HepG2 (cell line): ENCODE measurements at regions not wholly inside any gene's neighbourhood (a gene's known extent, or its start where the extent isn't known, plus 50 kb on each side); places are given as distances from the start of the nearest gene placed in this dataset.

Experiments used
- FOXA3 ChIP-seq: IDR thresholded peaks from 2 replicates; pipeline ENCODE4 v1.6.1; 2016; ENCODE audit warnings: missing genetic modification reagents, missing compliant biosample characterization
- SMARCC2 ChIP-seq: fragments of 450-650 bp; IDR thresholded peaks from 2 replicates; pipeline ENCODE4 v1.6.1; 2017; ENCODE audit warnings: antibody characterized with exemption, mild to moderate bottlenecking

- TF ChIP-seq SMARCC2: no peak
- TF ChIP-seq FOXA3 (CRISPR knock-in tag): no peak
Measured at GRCh38 chr15:53840681-53841080, 81.2 kb upstream of the WDR72 start.
